Stomach smooth muscle (tissue), 2 donors: ENCODE measurements at regions not wholly inside any gene's neighbourhood (a gene's known extent, or its start where the extent isn't known, plus 50 kb on each side); places are given as distances from the start of the nearest gene placed in this dataset.

ENCODE experiments used
- H3K27ac ChIP-seq: one replicate; pipeline ENCODE4 v1.7.0; 2013; ENCODE audit warnings: mild to moderate bottlenecking, low read length, inconsistent platforms
- H3K27me3 ChIP-seq, 2 donors: one replicate each; pipeline ENCODE4 v1.7.0; 2013; ENCODE audit warnings: low read length in 2 of 2; ENCODE audit not compliant: insufficient read depth in 2 of 2, control insufficient read depth in 1 of 2
- H3K36me3 ChIP-seq, 2 donors: one replicate each; pipeline ENCODE4 v1.7.0; 2013; ENCODE audit warnings: low read length in 2 of 2; ENCODE audit not compliant: control insufficient read depth in 2 of 2, insufficient read depth in 2 of 2
- H3K4me1 ChIP-seq: one replicate; pipeline ENCODE4 v1.7.0; 2013; ENCODE audit warnings: low read length; ENCODE audit not compliant: control insufficient read depth, insufficient read depth
- H3K4me3 ChIP-seq, 2 donors: one replicate each; pipeline ENCODE4 v1.7.0; 2013; ENCODE audit warnings: low read length in 2 of 2
- H3K9ac ChIP-seq, 2 donors: one replicate each; pipeline ENCODE4 v1.7.0; 2013; ENCODE audit warnings: low read length in 2 of 2, mild to moderate bottlenecking in 1 of 2
- H3K9me3 ChIP-seq, 2 donors: one replicate each; pipeline ENCODE4 v1.7.0; 2013; ENCODE audit warnings: low read length in 2 of 2; ENCODE audit not compliant: control insufficient read depth in 2 of 2
- donor health status: healthy.
- donor health status: Pancreatic carcinoma.

DNA sequence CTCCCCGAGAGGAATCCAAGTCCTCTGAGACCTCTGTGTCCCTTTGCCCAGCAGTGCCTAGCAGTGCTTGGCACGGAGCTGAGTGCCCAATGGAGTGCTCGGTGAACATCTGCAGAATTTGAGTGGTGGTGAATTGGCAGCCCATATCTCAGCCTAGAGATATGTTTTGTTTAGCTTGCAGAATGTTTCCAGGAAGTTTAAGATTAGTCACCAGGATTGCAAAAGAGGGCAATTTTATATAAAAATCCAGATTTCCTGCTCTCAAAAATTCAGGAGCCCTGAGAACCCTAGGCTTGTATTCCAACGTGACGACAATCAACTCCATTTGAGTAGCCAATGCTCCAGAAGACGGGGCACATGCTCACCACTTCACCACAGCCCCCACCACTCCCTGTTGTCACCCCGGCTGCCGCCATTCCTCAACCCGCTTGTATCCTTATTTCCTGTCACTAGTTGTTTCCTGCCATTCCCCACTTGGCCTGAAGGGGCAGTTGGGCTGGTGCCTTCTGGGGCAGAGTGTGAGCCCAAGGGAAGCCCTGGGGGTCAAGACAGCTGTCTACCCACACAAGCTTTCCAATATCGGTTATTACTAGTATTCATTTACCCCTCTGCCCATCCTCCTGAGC is 116.9 kb downstream of the EFNB1 start:
- H3K27me3 ChIP-seq, result peaks cover 0 to 22% of the 10 kb centered on the region in 2 donors
- H3K9ac ChIP-seq, result no peak overlapping the region
- H3K27ac ChIP-seq, result no peak overlapping the region
- H3K9me3 ChIP-seq, result no peaks in the 10 kb centered on the region
- no peaks in the 10 kb centered on the region for H3K4me1 ChIP-seq
- no peaks in the 10 kb centered on the region for H3K36me3 ChIP-seq
- H3K4me3 ChIP-seq, result no peak overlapping the region

DNA sequence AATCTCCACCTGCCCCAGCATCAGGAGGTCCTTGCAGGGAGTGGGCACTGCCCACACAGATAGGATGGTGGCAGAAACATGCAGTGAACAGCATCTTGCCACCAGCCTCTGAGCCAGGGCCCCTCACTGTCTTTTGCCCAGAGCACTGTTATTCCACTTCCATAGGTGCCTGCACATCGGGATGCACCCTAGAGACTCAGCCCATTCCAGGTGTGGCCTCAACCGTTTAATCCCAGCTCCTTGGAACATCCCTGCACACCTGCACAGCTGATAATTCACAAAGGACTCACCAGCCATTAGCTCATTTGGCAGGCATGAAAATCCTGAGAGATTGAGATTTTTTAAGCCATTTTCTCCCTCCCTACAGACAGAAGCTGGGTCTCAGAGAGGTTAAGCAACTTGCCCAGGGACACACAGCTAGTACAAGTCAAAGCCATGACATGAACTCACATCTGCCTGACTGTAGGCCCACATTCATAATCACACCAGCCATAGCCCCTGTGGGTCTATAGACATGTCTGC is 116.3 kb downstream of the EFNB1 start:
- Histone ChIP-seq H3K4me3 (no peak overlapping the region), H3K36me3 (no peaks in the 10 kb centered on the region), H3K9ac (no peak overlapping the region), H3K27ac (no peak overlapping the region), H3K9me3 (no peaks in the 10 kb centered on the region), H3K4me1 (no peaks in the 10 kb centered on the region), H3K27me3 (peaks cover 0 to 20% of the 10 kb centered on the region in 2 donors)

DNA sequence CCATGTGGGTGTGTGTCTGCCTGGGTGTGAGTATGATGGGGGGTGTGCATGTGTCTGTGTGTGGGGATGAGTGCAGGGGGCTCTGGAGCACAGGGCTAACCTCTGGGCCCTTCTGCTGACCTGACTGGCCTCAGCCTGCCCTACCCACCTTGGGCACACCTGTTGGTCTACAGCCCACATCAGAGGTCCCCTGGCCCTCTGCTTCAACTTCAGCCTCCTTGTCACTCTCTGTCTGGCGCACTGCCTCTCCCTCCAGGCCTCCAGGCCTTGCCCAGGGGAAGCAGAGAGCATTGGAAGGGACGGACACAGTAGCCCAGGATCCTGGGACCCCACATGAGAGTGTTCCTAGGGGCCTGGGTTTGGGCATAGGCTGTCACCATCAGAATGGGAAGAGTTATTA is 115.4 kb downstream of the EFNB1 start:
- no peaks in the 10 kb centered on the region for H3K9me3 ChIP-seq
- no peak overlapping the region for H3K9ac ChIP-seq
- peaks cover 0 to 17% of the 10 kb centered on the region in 2 donors for H3K27me3 ChIP-seq
- no peaks in the 10 kb centered on the region for H3K36me3 ChIP-seq
- H3K27ac ChIP-seq, result no peak overlapping the region
- no peak overlapping the region for H3K4me3 ChIP-seq
- H3K4me1 ChIP-seq, result no peaks in the 10 kb centered on the region

DNA sequence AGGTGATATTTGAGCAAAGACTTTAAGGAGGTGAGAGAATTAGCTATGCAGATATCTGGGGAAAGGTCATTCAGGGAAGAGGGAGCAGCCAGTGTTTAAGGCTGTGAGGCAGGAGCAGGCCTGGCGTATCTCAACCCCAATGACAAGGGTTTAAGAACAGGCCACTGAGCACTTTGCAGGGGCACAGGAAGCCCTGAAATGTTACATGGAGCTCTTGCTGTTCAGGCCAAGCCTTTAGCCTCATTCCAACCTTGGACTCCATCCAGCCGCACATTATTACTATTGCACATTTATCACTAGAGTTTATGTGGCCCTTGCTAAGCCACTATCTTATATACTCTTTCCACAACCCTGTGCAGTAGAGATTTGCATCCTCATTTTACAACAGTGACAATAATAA is 114.0 kb downstream of the EFNB1 start:
- H3K9ac ChIP-seq, result no peak overlapping the region
- H3K4me1 ChIP-seq, result no peaks in the 10 kb centered on the region
- no peaks in the 10 kb centered on the region for H3K9me3 ChIP-seq
- H3K4me3 ChIP-seq, result no peak overlapping the region
- no peaks in the 10 kb centered on the region for H3K36me3 ChIP-seq
- no peak overlapping the region for H3K27ac ChIP-seq
- H3K27me3 ChIP-seq, result peaks cover 0 to 22% of the 10 kb centered on the region in 2 donors

DNA sequence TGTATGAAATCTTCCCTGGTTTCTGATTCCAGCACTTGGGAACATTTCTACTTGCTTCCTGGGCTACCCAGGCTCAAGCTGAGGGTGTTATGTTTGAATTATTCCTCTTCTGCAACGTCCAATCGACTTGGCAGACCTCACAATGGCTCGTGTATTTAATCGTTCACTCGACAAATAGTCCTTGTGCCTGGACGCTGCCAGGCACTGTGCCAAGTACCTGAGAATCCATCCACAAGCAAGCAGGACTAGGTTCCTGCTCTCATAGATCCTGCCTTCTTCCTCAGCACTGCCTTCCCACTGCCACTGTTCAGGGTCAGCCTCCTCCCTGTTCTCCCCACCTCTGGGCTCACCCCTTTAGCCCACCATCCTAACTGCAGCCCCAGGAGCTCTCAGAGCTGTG is 113.3 kb downstream of the EFNB1 start:
- no peaks in the 10 kb centered on the region for H3K36me3 ChIP-seq
- H3K4me1 ChIP-seq, result no peaks in the 10 kb centered on the region
- H3K27me3 ChIP-seq, result peaks cover 0 to 18% of the 10 kb centered on the region in 2 donors
- no peaks in the 10 kb centered on the region for H3K9me3 ChIP-seq
- no peak overlapping the region for H3K4me3 ChIP-seq
- no peak overlapping the region for H3K27ac ChIP-seq
- no peak overlapping the region for H3K9ac ChIP-seq

DNA sequence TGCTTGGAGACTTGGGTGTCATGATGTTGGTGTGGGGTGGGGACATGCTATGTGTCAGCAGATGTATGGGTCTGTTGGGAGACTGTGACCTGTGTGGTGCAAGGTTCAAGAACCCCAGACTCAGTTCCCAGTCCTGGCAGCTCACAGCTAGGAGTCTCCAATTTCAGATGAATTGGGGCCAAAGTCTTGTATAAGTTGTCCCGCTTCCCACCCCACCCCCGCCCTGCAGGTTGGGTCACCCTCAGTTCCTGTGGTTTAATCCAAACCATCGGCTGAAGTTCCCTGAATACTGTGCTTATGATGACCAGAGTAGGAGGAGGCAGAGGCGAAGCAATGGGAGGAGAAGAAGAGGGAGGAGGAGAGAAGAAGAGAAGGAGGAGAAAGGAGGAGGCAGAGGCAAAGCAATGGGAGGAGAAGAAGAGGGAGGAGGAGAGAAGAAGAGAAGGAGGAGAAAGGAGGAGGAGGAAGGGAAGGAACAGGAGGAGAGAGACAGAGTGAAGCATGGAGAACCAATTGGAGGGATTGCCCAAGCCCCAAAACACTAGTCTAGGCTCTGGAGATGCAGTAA is 112.6 kb downstream of the EFNB1 start:
- Histone ChIP-seq H3K4me1 (no peaks in the 10 kb centered on the region), H3K27ac (no peak overlapping the region), H3K9me3 (no peaks in the 10 kb centered on the region), H3K27me3 (peaks cover 0 to 21% of the 10 kb centered on the region in 2 donors), H3K36me3 (no peaks in the 10 kb centered on the region), H3K4me3 (no peak overlapping the region), H3K9ac (no peak overlapping the region)

DNA sequence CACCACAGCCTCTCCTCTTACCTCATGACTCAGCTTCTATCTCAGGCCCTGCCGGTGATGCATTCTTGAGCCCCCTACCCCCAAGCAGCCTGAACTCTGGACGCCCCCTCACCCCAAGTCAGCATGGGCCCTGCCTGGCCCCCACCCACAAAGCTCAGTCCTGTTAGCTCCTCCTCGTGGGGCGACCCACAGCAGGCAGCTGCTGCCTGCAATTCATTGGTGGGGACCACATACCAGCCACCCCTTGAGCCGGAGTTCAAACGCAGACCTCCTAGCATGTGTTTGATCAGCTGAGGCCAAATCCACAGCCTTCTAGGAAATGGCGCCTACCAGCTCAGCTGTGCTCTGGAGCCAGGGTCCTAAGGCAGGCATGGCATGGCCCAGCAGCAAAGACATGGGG is 111.8 kb downstream of the EFNB1 start:
- H3K9ac ChIP-seq, result no peak overlapping the region
- H3K4me3 ChIP-seq, result no peak overlapping the region
- H3K27me3 ChIP-seq, result peaks cover 0 to 21% of the 10 kb centered on the region in 2 donors
- H3K4me1 ChIP-seq, result peaks cover 2% of the 10 kb centered on the region
- H3K9me3 ChIP-seq, result no peaks in the 10 kb centered on the region
- no peak overlapping the region for H3K27ac ChIP-seq
- no peaks in the 10 kb centered on the region for H3K36me3 ChIP-seq

DNA sequence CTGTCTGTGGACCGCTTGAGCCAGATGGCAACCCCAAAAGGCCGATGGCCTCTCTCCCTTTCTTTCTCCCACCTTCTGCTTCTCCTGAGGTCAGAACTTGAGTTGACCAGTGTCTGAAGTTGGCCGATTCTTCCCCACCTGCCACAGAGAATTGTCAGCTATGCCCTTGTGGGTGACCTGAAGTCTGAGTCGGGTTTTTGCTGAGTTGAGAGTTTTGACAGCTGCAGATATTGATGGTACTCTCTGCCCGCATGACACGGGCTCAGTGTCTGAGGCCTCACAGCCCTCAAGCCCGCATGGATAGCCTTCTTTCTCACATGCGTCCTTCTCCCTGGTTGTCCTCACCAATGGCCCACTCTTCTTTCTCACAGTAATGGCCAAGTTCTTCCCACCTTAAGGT is 111.0 kb downstream of the EFNB1 start:
- Histone ChIP-seq H3K27me3 (peaks cover 0 to 16% of the 10 kb centered on the region in 2 donors), H3K27ac (no peak overlapping the region), H3K4me1 (peaks cover 2% of the 10 kb centered on the region), H3K9me3 (no peaks in the 10 kb centered on the region), H3K9ac (no peak overlapping the region), H3K36me3 (no peaks in the 10 kb centered on the region), H3K4me3 (no peak overlapping the region)

DNA sequence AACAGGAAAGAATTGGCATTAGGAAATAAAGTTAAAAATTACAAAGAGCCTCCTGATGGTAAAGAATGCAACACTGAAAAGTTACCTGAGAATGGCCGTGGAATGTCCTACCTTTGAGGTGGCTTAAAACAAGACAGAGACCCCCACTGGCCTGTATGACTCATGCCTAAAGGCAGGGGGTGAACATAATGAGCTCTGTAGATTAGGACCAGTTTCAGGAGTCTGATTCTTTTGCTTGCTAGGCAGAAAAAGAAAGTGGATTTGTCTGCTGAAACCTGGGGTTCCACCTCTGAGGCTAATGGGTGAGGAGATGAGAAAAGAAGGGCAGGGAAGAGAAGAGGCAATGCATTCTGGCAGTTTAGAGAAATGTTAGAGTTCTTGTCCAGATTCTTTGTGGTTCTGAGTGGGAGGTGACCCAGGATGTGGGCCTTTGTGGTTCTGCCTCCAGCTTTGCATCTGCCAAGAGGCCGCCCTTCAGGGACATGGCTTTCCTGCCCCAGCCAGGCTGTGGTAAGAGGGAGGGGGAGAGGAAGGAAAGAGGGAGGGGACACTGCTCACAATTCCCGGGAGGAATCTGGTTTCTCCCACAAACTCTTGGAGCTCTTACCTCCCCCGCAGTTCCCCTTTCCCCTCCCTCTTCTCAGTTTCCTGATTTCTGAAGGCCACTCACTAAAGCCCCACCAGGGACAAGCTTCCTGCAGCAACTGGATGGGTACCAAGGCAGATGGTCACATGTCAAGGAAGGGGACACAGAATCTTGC is 109.6 kb downstream of the EFNB1 start:
- H3K4me1 ChIP-seq, result peaks cover 2% of the 10 kb centered on the region
- peaks cover 0 to 11% of the 10 kb centered on the region in 2 donors for H3K27me3 ChIP-seq
- H3K9me3 ChIP-seq, result no peaks in the 10 kb centered on the region
- no peak overlapping the region for H3K9ac ChIP-seq
- no peaks in the 10 kb centered on the region for H3K36me3 ChIP-seq
- H3K27ac ChIP-seq, result no peak overlapping the region
- no peak overlapping the region for H3K4me3 ChIP-seq

DNA sequence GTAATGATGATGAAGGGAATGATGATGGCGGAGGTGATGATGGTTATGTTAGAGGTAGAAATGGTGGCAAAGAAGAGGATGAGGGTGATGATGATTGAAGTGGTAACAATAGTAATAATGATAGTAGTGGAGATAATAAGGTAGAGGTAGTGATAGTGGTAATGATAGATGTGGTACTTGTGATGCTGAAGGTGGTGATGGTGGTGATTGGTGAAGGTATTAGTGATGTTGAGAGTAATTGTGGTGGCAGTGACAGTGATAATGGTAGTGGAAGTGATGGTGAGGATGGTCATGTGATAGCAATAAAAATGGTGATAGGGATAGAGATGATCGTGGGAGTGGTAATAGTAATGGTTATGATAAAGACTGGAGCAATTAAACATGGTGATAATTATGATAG is 108.8 kb downstream of the EFNB1 start:
- H3K27ac ChIP-seq, result no peak overlapping the region
- H3K9me3 ChIP-seq, result no peaks in the 10 kb centered on the region
- peaks cover 6% of the 10 kb centered on the region for H3K4me1 ChIP-seq
- no peak overlapping the region for H3K9ac ChIP-seq
- H3K27me3 ChIP-seq, result peaks cover 0 to 11% of the 10 kb centered on the region in 2 donors
- H3K36me3 ChIP-seq, result no peaks in the 10 kb centered on the region
- no peak overlapping the region for H3K4me3 ChIP-seq

DNA sequence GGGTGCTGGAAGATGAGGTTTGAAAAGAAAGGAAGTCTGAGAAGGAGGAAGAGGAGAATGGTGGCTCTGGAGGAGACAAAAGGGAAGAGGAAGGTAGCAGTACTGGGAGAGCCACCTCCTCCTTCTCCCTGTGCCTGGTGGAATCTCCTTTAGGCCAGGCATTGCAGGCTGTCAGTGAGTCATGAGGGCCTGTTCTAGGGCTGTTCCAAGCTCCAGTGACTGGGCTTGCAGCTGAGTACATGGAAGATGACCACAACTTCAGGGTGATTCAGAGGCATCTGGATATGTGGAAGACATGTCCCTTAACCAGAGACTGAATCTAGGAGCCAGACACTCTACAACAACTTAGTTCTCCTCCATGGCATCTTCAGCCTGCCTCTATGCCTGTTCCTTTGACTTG is 107.8 kb downstream of the EFNB1 start:
- Histone ChIP-seq H3K9ac (no peak overlapping the region), H3K27ac (no peak overlapping the region)

More for the DNA sequence above, 107.8 kb downstream of the EFNB1 start:
- H3K4me1 ChIP-seq, result peaks cover 8% of the 10 kb centered on the region
- peaks cover 0 to 12% of the 10 kb centered on the region in 2 donors for H3K27me3 ChIP-seq
- no peak overlapping the region for H3K4me3 ChIP-seq
- H3K36me3 ChIP-seq, result no peaks in the 10 kb centered on the region
- H3K9me3 ChIP-seq, result no peaks in the 10 kb centered on the region
